ENCODE measurements at regions not wholly inside any gene's neighbourhood (a gene's known extent, or its start where the extent isn't known, plus 50 kb on each side); places are given as distances from the start of the nearest gene placed in this dataset.

GRCh38 chr12:58541300-58541690, 379.0 kb downstream of the LRIG3 start:
- DNase-seq: no peak

DNA sequence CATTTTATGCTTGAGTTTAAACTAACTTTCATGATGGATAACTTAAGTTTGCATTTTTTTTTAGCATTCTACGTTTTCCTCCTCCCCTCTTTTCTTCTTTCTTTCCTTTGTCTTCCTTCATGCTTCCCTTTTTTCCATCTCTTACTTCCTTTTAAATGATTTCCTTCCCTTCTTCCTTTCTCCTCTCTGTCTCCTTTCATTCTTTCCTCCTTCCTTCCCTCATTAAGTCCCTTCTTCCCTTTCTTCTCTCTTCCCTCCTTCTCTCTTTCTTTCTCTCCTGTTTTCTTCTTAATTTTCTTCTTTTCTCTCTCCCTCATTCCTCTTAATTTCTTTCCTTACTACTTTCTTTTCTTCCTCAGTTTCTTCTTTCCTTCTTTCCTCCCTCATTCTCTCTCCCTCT, 376.0 kb downstream of the LRIG3 start:
- no peak for DNase-seq

DNA sequence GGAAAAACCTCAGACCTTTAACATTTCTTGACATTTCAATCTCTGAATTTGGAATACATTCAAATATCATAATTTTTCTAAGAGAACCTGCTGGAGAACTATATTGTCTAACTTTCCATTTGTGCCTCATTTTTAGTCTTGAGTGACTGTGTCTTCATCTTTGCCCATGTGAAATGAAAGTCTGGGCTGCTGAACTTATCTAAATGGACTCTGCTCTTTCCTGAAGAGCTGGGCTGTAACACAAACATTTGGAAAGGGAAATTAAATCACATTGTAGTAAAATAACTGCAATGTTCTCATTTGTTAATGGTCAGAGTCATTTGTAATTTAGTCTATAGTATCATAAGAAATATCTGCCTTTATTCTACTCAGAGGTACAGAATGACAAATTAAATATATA, 373.1 kb downstream of the LRIG3 start:
- no peak for DNase-seq

DNA sequence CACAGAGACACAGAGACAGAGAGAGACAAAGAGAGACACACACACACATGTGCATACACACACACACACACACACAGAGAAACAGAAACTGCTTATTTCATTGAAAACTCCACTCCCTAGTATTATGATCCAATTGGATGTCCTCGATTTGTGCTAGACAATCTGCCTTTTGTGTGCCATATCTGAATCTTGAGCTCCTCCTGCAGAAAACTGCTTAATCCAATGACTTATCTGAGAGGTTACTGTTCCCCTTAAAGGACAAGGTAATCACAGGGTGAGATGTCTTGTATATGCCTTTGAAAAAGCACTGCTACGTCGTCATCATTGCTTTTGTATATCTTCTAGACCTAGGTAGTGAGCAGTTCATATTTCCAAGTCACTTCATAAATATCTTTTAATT, 371.5 kb downstream of the LRIG3 start:
- DNase-seq: no peak

- DNase-seq: no peak
These were observed 365.7 kb downstream of the LRIG3 start for GRCh38 chr12:58554522-58555157.

GRCh38 chr12:58557171-58557570, 363.1 kb downstream of the LRIG3 start:
- DNase-seq: no peak

GRCh38 chr12:58557661-58558060, 362.6 kb downstream of the LRIG3 start:
- DNase-seq: no peak

DNA sequence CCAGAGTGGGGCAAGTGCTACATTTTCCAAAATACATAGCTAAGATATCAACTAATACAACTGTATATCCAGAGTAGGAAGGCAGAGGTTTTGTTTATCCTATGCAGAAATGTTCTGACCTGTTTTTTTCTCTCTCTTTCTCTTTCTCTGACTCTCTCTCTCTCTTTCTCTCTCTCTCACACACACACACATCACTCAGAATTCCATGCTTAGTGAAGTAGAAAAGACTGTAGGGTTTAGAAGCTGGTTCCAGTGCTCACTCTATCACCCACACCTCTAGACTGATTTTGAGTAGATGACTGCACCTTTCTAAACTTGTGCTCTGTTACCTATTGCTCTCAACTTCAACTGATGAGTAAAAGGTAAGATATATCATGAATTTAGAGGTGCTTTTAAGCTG, 356.7 kb downstream of the LRIG3 start:
- DNase-seq: no peak

DNA sequence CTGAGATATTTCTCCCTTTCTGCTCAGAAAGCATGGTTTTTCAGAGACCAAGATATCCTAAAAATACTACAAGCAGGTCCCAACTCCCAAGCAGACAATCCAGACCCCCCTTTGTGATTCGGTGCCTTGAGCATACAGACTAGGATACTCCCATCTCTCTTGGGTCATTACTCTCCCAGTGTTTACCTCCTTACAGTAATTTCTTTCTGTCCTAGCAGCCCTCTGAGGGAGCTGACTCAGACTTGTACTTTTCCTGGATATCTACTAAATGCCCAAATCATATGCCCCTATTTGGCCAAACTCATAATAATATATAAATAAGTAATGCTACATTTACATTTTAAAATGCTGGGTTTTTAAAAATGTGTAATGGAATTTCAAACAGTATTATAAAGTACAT, 355.6 kb downstream of the LRIG3 start:
- no peak for DNase-seq

DNA sequence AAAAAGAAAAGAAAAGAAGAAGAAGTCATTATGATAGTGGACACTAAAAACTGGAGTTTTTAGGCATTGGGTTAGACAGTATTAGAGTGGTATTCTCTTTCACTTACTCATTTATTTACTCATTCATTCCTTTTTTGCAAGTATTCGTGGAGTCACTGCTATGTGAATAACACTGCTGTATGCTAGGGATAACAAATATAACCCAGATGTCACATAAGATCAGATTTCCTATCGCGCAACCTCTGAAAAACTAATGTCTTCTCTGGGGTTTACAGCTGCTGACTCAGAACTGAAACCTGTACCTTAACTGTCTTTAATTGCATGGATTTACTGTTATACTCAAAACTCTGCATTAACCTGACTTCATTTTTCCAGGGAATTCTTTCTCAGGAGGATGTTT, 353.7 kb downstream of the LRIG3 start:
- no peak for DNase-seq

GRCh38 chr12:58567189-58567588, 353.1 kb downstream of the LRIG3 start:
- no peak for DNase-seq

- DNase-seq: no peak
These were observed 349.9 kb downstream of the LRIG3 start for GRCh38 chr12:58570411-58570810.

- peak in 1 of 2 experiments; percentile 1 for DNase-seq
These were observed 345.0 kb downstream of the LRIG3 start for GRCh38 chr12:58575256-58575655.

- DNase-seq: no peak
These were observed 344.2 kb downstream of the LRIG3 start for GRCh38 chr12:58576081-58576480.

DNA sequence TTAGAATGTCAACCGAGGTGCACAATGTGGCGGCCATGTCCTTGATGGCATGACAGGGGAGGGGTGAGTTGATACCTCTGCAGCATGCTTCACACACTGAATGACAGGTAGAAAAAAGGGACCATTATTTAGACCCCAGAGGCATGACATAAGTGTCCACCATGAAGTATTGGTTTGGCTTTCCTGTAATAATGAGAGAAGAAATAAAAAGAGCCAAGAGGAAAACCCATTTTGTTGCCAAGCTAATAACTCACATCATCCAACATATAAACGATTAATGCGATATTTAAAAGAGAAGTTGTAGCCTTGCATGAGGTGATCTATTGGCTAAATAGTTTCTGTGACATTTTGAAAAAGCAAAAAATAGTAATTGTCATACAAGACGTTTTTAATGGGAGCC, 343.4 kb downstream of the LRIG3 start:
- DNase-seq: no peak

DNA sequence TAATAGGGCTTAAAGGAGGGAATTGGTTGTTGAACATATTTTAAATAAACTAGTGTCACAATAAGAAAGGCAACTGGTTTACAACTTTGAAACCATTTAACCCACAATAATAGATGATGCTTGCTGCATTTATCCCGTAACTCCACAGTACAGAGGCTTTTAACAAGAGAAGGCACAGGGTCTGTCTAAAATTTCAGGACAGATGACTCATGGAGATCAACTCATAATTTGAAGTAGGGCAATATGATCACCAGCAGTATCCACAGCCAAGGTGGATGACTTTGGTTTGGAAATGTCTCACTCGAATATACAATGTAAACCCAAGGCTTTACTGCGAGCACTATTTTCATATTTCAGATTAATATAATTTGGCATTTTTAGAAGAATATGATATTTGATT, 340.2 kb downstream of the LRIG3 start:
- DNase-seq: no peak

DNA sequence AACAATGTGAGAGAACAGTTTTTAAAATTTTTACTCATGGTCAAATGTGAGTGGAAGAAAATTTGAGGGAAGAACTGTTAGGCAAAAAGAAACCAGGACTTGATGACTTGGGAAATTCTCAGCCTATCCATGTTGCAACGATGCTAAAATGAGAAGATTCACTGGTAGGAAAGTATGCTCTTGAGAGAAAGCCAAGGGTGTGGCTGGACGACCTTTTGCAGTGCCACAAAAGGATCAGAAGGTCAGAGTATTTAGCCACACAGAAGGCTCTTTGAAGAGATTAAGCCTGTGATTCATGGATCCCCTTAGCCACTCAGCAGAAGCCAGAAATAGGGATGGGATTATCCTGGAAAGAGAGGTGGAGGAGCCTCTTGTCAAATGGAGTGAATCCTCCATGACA, 336.8 kb downstream of the LRIG3 start:
- DNase-seq: no peak

- DNase-seq: no peak
These were observed 336.4 kb downstream of the LRIG3 start for GRCh38 chr12:58583940-58584339.

GRCh38 chr12:58584880-58585279, 335.4 kb downstream of the LRIG3 start:
- DNase-seq: no peak

GRCh38 chr12:58586762-58587161, 333.5 kb downstream of the LRIG3 start:
- no peak for DNase-seq

DNA sequence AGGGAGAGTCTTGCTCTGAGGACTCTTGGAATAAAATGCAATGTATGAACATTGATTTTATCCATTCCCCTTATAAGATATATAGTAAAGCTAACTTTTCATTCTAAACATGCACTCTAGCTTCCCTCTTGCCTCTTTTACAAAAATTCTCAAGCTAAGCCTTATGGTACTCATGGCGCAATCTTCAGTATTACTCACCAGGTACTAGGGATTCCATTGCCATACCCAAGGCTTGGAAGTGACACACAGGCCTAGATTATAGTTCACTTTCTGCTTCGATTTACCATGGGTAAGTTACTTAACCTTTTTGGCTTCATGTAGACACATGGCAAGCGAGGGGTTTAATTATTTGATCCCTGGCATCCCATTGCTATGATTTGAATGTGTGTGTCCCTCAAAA, 331.5 kb downstream of the LRIG3 start:
- DNase-seq: no peak

GRCh38 chr12:58592475-58593207, 327.7 kb downstream of the LRIG3 start:
- no peak for DNase-seq

DNA sequence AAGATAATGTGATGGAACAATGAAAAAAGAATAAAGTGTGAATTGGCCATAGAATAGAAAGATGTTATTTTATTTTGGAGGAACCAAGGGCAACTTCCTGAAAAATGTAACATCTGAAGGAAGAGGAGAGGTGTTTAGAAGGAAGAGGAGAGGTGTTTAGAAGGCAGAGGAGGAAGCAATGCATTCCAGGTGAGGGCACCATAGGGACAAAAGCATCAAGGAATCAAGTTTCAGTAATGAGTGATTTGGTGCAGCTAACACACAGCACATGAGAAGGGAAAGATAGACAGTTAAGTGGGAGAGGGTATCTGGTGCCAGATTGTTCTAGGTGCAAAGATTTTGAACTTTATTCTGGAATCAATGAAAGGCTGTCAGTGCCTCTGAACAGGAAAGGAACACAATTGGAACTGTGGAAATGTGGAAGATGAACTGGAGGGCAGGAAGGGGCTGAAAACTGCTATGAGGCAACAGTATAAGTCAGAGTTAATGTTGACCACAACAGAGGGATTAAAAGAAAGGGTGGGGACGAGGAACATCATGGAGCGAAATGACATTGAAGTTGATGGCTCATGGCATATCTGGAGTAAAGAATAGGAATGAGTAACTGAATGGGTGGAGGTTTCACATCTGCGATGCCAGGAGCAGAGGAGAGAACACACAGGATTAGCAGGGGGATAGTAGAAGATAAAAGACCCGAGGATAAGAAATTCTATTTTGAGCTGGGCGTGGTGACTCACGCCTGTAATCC, 326.6 kb downstream of the LRIG3 start:
- no peak for DNase-seq

- DNase-seq: no peak
These were observed 323.9 kb downstream of the LRIG3 start for GRCh38 chr12:58596381-58596780.

Measured in AML-193 (cell line).